ENCODE measurements at regions not wholly inside any gene's neighbourhood (a gene's known extent, or its start where the extent isn't known, plus 50 kb on each side); places are given as distances from the start of the nearest gene placed in this dataset.

DNA sequence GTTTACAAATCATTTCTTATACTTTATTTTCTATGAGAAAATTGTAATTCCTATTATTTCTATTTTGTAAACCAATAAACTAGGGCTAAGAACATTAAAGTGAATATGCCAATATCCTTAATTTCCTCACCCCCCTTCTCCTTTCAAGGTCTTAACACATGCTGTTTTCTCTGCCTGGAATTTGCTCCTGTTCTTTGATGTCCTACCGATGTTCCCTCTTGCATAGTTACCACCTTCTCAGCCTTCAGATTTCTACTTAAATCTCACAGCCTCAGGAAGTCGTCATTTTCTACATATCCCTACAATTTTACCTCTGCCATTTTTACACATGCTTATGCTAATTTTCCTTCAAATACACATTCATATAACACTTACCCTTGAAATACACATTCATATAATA lies 890.9 kb upstream of the CDH8 start:
- TF ChIP-seq CTCF (IDR thresholded peaks at IDR 0.05; ENCODE audit: insufficient read depth, low read length) (no peak), GABPA (IDR thresholded peaks at IDR 0.05; ENCODE audit: low read depth) (no peak)

All from HL-60 (cell line).